GM23338 (cell line): ENCODE measurements at regions not wholly inside any gene's neighbourhood (a gene's known extent, or its start where the extent isn't known, plus 50 kb on each side); places are given as distances from the start of the nearest gene placed in this dataset.

ENCODE experiments used
- ATAC-seq: fragments of 200-7000 bp; cut with Tn5 transposase; 3 replicates; pipeline ENCODE4 v1.9.1; 2020
- DNase-seq: peaks from one replicate; pipeline ENCODE4 v3.0.0-alpha.2; 2015; ENCODE audit warnings: low spot score
- H2AFZ ChIP-seq: fragments of 200-600 bp; sonication (generic); 2 replicates; pipeline ENCODE4 v1.8.0; 2016; ENCODE audit warnings: antibody characterized with exemption, mild to moderate bottlenecking, moderate library complexity
- H3F3A ChIP-seq: fragments of 200-600 bp; sonication (generic); replicated peaks from 2 replicates; pipeline ENCODE4 v1.8.0; 2017; ENCODE audit warnings: antibody characterized with exemption, mixed run types, low read depth
- H3K27ac ChIP-seq: fragments of 200-600 bp; sonication (generic); 2 replicates; pipeline ENCODE4 v1.6.1; 2016; ENCODE audit warnings: low read depth
- H3K27me3 ChIP-seq: fragments of 200-600 bp; sonication (generic); 2 replicates; pipeline ENCODE4 v1.8.0; 2016; ENCODE audit warnings: mild to moderate bottlenecking, mixed run types, moderate library complexity; ENCODE audit not compliant: insufficient read depth
- H3K36me3 ChIP-seq: fragments of 200-600 bp; sonication (generic); 2 replicates; pipeline ENCODE4 v1.8.0; 2016; ENCODE audit warnings: mild to moderate bottlenecking; ENCODE audit not compliant: insufficient read depth
- H3K4me1 ChIP-seq: fragments of 200-600 bp; sonication (generic); 2 replicates; pipeline ENCODE4 v1.8.0; 2016; ENCODE audit warnings: mild to moderate bottlenecking, moderate library complexity; ENCODE audit not compliant: insufficient read depth
- H3K4me2 ChIP-seq: fragments of 200-600 bp; sonication (generic); 2 replicates; pipeline ENCODE4 v1.7.1; 2017; ENCODE audit warnings: mixed run types
- H3K4me3 ChIP-seq: fragments of 200-600 bp; sonication (generic); 2 replicates; pipeline ENCODE4 v1.6.1; 2016; ENCODE audit warnings: mixed run types
- H3K79me2 ChIP-seq: fragments of 200-600 bp; sonication (generic); replicated peaks from 2 replicates; pipeline ENCODE4 v1.8.0; 2017; ENCODE audit warnings: mild to moderate bottlenecking; ENCODE audit not compliant: insufficient read depth
- H3K9me2 ChIP-seq: fragments of 200-600 bp; sonication (generic); 2 replicates; pipeline ENCODE4 v1.8.0; 2017; ENCODE audit not compliant: insufficient read depth
- H4K20me1 ChIP-seq: fragments of 200-600 bp; sonication (generic); replicated peaks from 2 replicates; pipeline ENCODE4 v1.8.0; 2017; ENCODE audit warnings: mild to moderate bottlenecking; ENCODE audit not compliant: insufficient read depth
- H3K27ac Mint-ChIP-seq: 2 replicates; pipeline ENCODE4 v1.8.0; 2020; ENCODE audit warnings: inconsistent platforms, mild to moderate bottlenecking, moderate library complexity, mixed read lengths
- H3K27me3 Mint-ChIP-seq: 3 replicates; pipeline ENCODE4 v1.8.0; 2022; ENCODE audit warnings: low read depth, mild to moderate bottlenecking, moderate library complexity, mixed read lengths, inconsistent platforms; ENCODE audit not compliant: insufficient read depth, poor library complexity
- H3K36me3 Mint-ChIP-seq: 3 replicates; pipeline ENCODE4 v1.8.0; 2021; ENCODE audit warnings: low read depth, mild to moderate bottlenecking, inconsistent platforms, moderate library complexity, mixed read lengths
- H3K4me1 Mint-ChIP-seq: 3 replicates; pipeline ENCODE4 v1.8.0; 2020; ENCODE audit warnings: mild to moderate bottlenecking, inconsistent platforms, mixed read lengths
- H3K4me3 Mint-ChIP-seq: 3 replicates; pipeline ENCODE4 v1.8.0; 2021; ENCODE audit warnings: moderate library complexity, mild to moderate bottlenecking, inconsistent platforms, mixed read lengths
- H3K9me3 Mint-ChIP-seq: 3 replicates; pipeline ENCODE4 v1.8.0; 2020; ENCODE audit warnings: moderate library complexity, mild to moderate bottlenecking, inconsistent platforms, mixed read lengths
- CREB1 ChIP-seq: fragments of 250-450 bp; sonication (Bioruptor Pico); IDR thresholded peaks from 2 replicates; pipeline ENCODE4 v1.5.0; 2020; ENCODE audit warnings: low read depth, mild to moderate bottlenecking, moderate library complexity
- CTCF ChIP-seq, 2 experiments: fragments of 200-600 bp in 1 of 2; sonication (generic) in 1 of 2; conservative IDR thresholded peaks; 2 replicates each; pipeline versions ENCODE4 v1.5.1 to v1.6.1; 2016 to 2017; ENCODE audit warnings: antibody characterized with exemption in 2 of 2, low read depth in 2 of 2, mild to moderate bottlenecking in 2 of 2, moderate library complexity in 1 of 2
- ETS1 ChIP-seq: IDR thresholded peaks from 2 replicates; pipeline ENCODE4 v1.6.1; 2016; ENCODE audit warnings: antibody characterized with exemption
- EZH2 ChIP-seq: fragments of 200-600 bp; sonication (generic); IDR thresholded peaks from one replicate; pipeline ENCODE4 v1.8.0; 2017; ENCODE audit warnings: antibody characterized with exemption, mild to moderate bottlenecking, low read depth; ENCODE audit not compliant: unreplicated experiment
- POLR2AphosphoS5 ChIP-seq: IDR thresholded peaks from 2 replicates; pipeline ENCODE4 v1.6.1; 2016; ENCODE audit warnings: antibody characterized with exemption, low read depth
- STAT1 ChIP-seq: IDR thresholded peaks from one replicate; pipeline ENCODE4 v1.6.1; 2016; ENCODE audit warnings: antibody characterized with exemption; ENCODE audit not compliant: unreplicated experiment
- ZNF331 ChIP-seq: fragments of 250-450 bp; sonication (Bioruptor Pico); IDR thresholded peaks from 2 replicates; pipeline ENCODE4 v1.5.0; 2020; ENCODE audit warnings: low read depth, mild to moderate bottlenecking, moderate library complexity
- ZNF462 ChIP-seq: fragments of 250-450 bp; sonication (Bioruptor Pico); IDR thresholded peaks from 2 replicates; pipeline ENCODE4 v1.5.0; 2020; ENCODE audit warnings: mild to moderate bottlenecking, moderate library complexity

- no peak for DNase-seq
- Histone ChIP-seq H3K4me3 (no peak overlapping the region), H3K79me2 (no peaks in the 10 kb centered on the region), H3K27me3 (no peaks in the 10 kb centered on the region), H3K4me2 (no peak overlapping the region), H4K20me1 (no peaks in the 10 kb centered on the region), H2AFZ (no peak overlapping the region), H3F3A (no peaks in the 10 kb centered on the region), H3K4me1 (no peaks in the 10 kb centered on the region), H3K9me2 (no peaks in the 10 kb centered on the region), H3K27ac (no peak overlapping the region), H3K36me3 (no peaks in the 10 kb centered on the region)
- H3K4me3 Mint-ChIP-seq: no peak overlapping the region
- no peak for ATAC-seq
- TF ChIP-seq STAT1: no peak
- TF ChIP-seq POLR2AphosphoS5: no peak
- TF ChIP-seq CREB1 (CRISPR knock-in tag): no peak
- TF ChIP-seq ZNF331 (CRISPR knock-in tag): no peak
- TF ChIP-seq EZH2: no peak
- TF ChIP-seq ETS1: no peak
- no peak overlapping the region for H3K27ac Mint-ChIP-seq
- H3K9me3 Mint-ChIP-seq: no peaks in the 10 kb centered on the region
- H3K27me3 Mint-ChIP-seq: no peaks in the 10 kb centered on the region
- H3K36me3 Mint-ChIP-seq: no peaks in the 10 kb centered on the region
- peaks cover 6% of the 10 kb centered on the region; the same call in 2 of the 3 replicates for H3K4me1 Mint-ChIP-seq
Measured at GRCh38 chr12:16955083-16955657, 349.2 kb upstream of the LMO3 start.

GRCh38 chr12:16949871-16950667 lies 344.1 kb upstream of the LMO3 start:
- DNase-seq (peak; percentile 59), ATAC-seq (peak; percentile 96)
- H4K20me1 ChIP-seq: no peaks in the 10 kb centered on the region
- Mint-ChIP-seq H3K27me3 (no peaks in the 10 kb centered on the region), H3K27ac (peak overlapping the region; percentile 65; the same call in 1 of the 2 replicates), H3K36me3 (no peaks in the 10 kb centered on the region), H3K9me3 (no peaks in the 10 kb centered on the region), H3K4me3 (no peak overlapping the region), H3K4me1 (peaks cover 13% of the 10 kb centered on the region)
- H3K79me2 ChIP-seq: no peaks in the 10 kb centered on the region
- H3K27me3 ChIP-seq: no peaks in the 10 kb centered on the region
- TF ChIP-seq CTCF (conservative IDR thresholded peaks at IDR 0.05; ENCODE audit: low read depth in 2 of 2) (peak; percentile 19 to 47; a peak in 3 of 4 replicates), ZNF462 (CRISPR knock-in tag) (no peak)
- H3K36me3 ChIP-seq: no peaks in the 10 kb centered on the region
- H3K4me3 ChIP-seq: no peak overlapping the region
- no peaks in the 10 kb centered on the region for H3F3A ChIP-seq
- H3K4me1 ChIP-seq: no peaks in the 10 kb centered on the region
- H2AFZ ChIP-seq: peak overlapping the region; percentile 75
- no peaks in the 10 kb centered on the region for H3K9me2 ChIP-seq
- no peak overlapping the region for H3K27ac ChIP-seq
- H3K4me2 ChIP-seq: 0 out of 2 replicates have a peak overlapping the region, but pooled peaks have one; percentile 11
